Liver (tissue), 7 donors: ENCODE measurements at regions not wholly inside any gene's neighbourhood (a gene's known extent, or its start where the extent isn't known, plus 50 kb on each side); places are given as distances from the start of the nearest gene placed in this dataset.

Experiments
- DNase-seq: peaks from one replicate; pipeline ENCODE4 v3.0.0-alpha.2; 2017; ENCODE audit warnings: low spot score
- H3K27ac ChIP-seq, 2 donors: one replicate each; pipeline ENCODE4 v1.7.0; 2013; ENCODE audit warnings: inconsistent platforms in 2 of 2, low read length in 2 of 2, control low read depth in 1 of 2, low read depth in 1 of 2, mild to moderate bottlenecking in 1 of 2
- H3K27me3 ChIP-seq, 4 donors: one replicate each; pipeline versions ENCODE4 v1.6.1 to v1.7.0; 2013; ENCODE audit warnings: low read length in 3 of 4, inconsistent platforms in 1 of 4, mild to moderate bottlenecking in 1 of 4, moderate library complexity in 1 of 4; ENCODE audit not compliant: control insufficient read depth in 4 of 4, insufficient read depth in 4 of 4
- H3K36me3 ChIP-seq, 4 donors: one replicate each; pipeline versions ENCODE4 v1.6.1 to v1.7.0; 2013; ENCODE audit warnings: low read length in 3 of 4, mild to moderate bottlenecking in 3 of 4, low read depth in 1 of 4, moderate library complexity in 1 of 4; ENCODE audit not compliant: control insufficient read depth in 4 of 4, insufficient read depth in 3 of 4
- H3K4me1 ChIP-seq, 4 donors: one replicate each; pipeline versions ENCODE4 v1.6.1 to v1.7.0; 2013; ENCODE audit warnings: low read length in 3 of 4, mild to moderate bottlenecking in 3 of 4, moderate library complexity in 1 of 4; ENCODE audit not compliant: control insufficient read depth in 4 of 4, insufficient read depth in 4 of 4
- H3K4me3 ChIP-seq, 3 donors: one replicate each; pipeline versions ENCODE4 v1.6.1 to v1.7.0; 2013; ENCODE audit warnings: low read length in 3 of 3, control low read depth in 1 of 3, low read depth in 1 of 3, mild to moderate bottlenecking in 1 of 3
- H3K9ac ChIP-seq, 2 donors: one replicate each; pipeline ENCODE4 v1.7.0; 2013; ENCODE audit warnings: low read length in 2 of 2, mild to moderate bottlenecking in 2 of 2, moderate library complexity in 2 of 2, control low read depth in 1 of 2, low read depth in 1 of 2
- H3K9me3 ChIP-seq, 4 donors: one replicate each; pipeline versions ENCODE4 v1.6.1 to v1.7.0; 2013; ENCODE audit warnings: low read length in 3 of 4; ENCODE audit not compliant: control insufficient read depth in 4 of 4
- ATF3 ChIP-seq: IDR thresholded peaks from 2 replicates; pipeline ENCODE4 v1.6.1; 2016; ENCODE audit warnings: antibody characterized with exemption
- FOXA2 ChIP-seq: IDR thresholded peaks from 2 replicates; pipeline ENCODE4 v1.6.1; 2016; ENCODE audit warnings: antibody characterized with exemption
- HNF4A ChIP-seq, 2 donors: conservative IDR thresholded peaks; 2 replicates each; pipeline ENCODE4 v1.6.1; 2016; ENCODE audit warnings: antibody characterized with exemption in 2 of 2, mild to moderate bottlenecking in 2 of 2
- HNF4G ChIP-seq: IDR thresholded peaks from 2 replicates; pipeline ENCODE4 v1.6.1; 2016; ENCODE audit warnings: antibody characterized with exemption
- RAD21 ChIP-seq, 2 donors: IDR thresholded peaks; 2 replicates each; pipeline ENCODE4 v1.6.1; 2016; ENCODE audit warnings: antibody characterized with exemption in 2 of 2, mild to moderate bottlenecking in 2 of 2
- REST ChIP-seq: IDR thresholded peaks from 2 replicates; pipeline ENCODE4 v1.6.1; 2016; ENCODE audit warnings: antibody characterized with exemption, mild to moderate bottlenecking
- RXRA ChIP-seq, 2 donors: IDR thresholded peaks; 2 replicates each; pipeline ENCODE4 v1.6.1; 2017 to 2018; ENCODE audit warnings: antibody characterized with exemption in 2 of 2, mild to moderate bottlenecking in 1 of 2
- SP1 ChIP-seq: IDR thresholded peaks from 2 replicates; pipeline ENCODE4 v1.6.1; 2018; ENCODE audit warnings: antibody characterized with exemption, mild to moderate bottlenecking
- TAF1 ChIP-seq: conservative IDR thresholded peaks from 2 replicates; pipeline ENCODE4 v1.6.1; 2016; ENCODE audit warnings: antibody characterized with exemption, mild to moderate bottlenecking
- YY1 ChIP-seq: IDR thresholded peaks from 2 replicates; pipeline ENCODE4 v1.6.1; 2016; ENCODE audit warnings: antibody characterized with exemption, mild to moderate bottlenecking
- ZBTB33 ChIP-seq: IDR thresholded peaks from 2 replicates; pipeline ENCODE4 v1.6.1; 2016; ENCODE audit warnings: antibody characterized with exemption
- WGBS: extraction: QIAGEN DNeasy Blood & Tissue Kit; methylation state at CpG from one replicate; pipeline ENCODE4 v1.1.7; 2013; 5-methylcytosine and 5-hydroxymethylcytosine counted together
- TF ChIP-seq, protein P1 (sequence below): IDR thresholded peaks from 2 replicates; pipeline ENCODE4 v1.6.1; 2016; ENCODE audit warnings: antibody characterized with exemption
- donor health status: healthy.
- donor health status: healthy.
- donor health status: healthy.
- donor health status: healthy.

DNA sequence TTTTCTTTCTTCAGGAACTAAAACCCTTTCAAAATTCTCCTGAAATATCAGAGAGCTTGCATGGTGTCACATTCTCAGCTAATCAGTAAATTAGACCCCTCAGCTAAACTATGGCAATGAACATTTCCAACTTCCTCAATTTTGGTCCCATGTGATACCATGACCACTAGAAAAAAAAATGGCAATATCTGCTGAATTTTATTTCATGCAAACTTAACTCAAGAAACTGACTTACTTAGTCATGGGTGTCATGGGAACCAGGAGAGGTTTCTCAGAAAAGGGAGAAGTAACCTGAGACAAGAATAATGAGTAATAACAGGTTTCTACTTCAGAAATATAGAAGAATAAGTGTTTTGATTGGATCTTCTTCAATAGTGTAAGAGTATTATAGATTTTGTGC, 784.6 kb upstream of the ALCAM start:
- H3K36me3 ChIP-seq: no peaks in the 10 kb centered on the region

GRCh38 chr3:104584682-104585081, 782.0 kb upstream of the ALCAM start:
- 65% methylated on average over 5 of the region's 5 CpGs for WGBS
- Histone ChIP-seq H3K4me1 (no peaks in the 10 kb centered on the region), H3K9me3 (peaks cover 0 to 3% (median 0%) of the 10 kb centered on the region in 4 donors), H3K27ac (no peak overlapping the region), H3K4me3 (no peak overlapping the region), H3K27me3 (peaks cover 0 to 2% (median 0%) of the 10 kb centered on the region in 4 donors), H3K9ac (no peak overlapping the region), H3K36me3 (no peaks in the 10 kb centered on the region)
- DNase-seq: no peak
- TF ChIP-seq FOXA2: no peak

More for the DNA sequence above, 784.6 kb upstream of the ALCAM start:
- Histone ChIP-seq H3K27ac (no peak overlapping the region), H3K9ac (no peak overlapping the region), H3K4me1 (no peaks in the 10 kb centered on the region), H3K9me3 (peaks cover 1 to 15% (median 7%) of the 10 kb centered on the region in 4 donors), H3K4me3 (no peak overlapping the region), H3K27me3 (peaks cover 0 to 2% (median 0%) of the 10 kb centered on the region in 4 donors)
- no peak for TF ChIP-seq RAD21 (IDR thresholded peaks at IDR 0.05)
- no peak for TF ChIP-seq ZBTB33
- TF ChIP-seq FOXA2: no peak
- TF ChIP-seq REST: no peak
- TF ChIP-seq RXRA (IDR thresholded peaks at IDR 0.05): no peak
- TF ChIP-seq SP1: no peak
- TF ChIP-seq, protein P1, sequence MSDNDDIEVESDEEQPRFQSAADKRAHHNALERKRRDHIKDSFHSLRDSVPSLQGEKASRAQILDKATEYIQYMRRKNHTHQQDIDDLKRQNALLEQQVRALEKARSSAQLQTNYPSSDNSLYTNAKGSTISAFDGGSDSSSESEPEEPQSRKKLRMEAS: no peak
- DNase-seq: no peak

DNA sequence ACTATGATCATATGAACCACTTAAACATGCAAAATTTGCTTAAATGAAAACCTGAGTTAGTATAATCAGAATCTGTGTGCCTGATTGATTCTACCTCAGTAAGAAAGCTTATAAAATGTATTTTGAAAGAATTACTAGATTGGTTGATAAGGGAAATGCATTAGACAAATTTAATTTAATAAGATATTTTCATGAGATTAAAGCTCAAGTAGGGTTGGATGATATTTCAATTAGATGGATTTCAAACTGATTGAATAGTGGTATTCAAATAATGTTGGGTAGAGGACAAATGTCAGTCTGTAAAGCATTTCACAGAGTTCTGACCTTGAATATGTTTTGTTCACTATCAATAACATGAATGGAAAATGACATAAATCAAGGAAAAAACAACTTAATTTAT, 780.4 kb upstream of the ALCAM start:
- Histone ChIP-seq H3K9me3 (no peaks in the 10 kb centered on the region), H3K4me3 (no peak overlapping the region), H3K9ac (no peak overlapping the region), H3K36me3 (no peaks in the 10 kb centered on the region), H3K27ac (no peak overlapping the region), H3K4me1 (no peaks in the 10 kb centered on the region), H3K27me3 (peaks cover 0 to 2% (median 0%) of the 10 kb centered on the region in 4 donors)
- DNase-seq: no peak
- no peak for TF ChIP-seq TAF1
- TF ChIP-seq HNF4A (conservative IDR thresholded peaks at IDR 0.05): no peak
- no peak for TF ChIP-seq RAD21 (IDR thresholded peaks at IDR 0.05)
- no peak for TF ChIP-seq FOXA2
- TF ChIP-seq HNF4G: no peak
- TF ChIP-seq YY1: no peak
- TF ChIP-seq ATF3: no peak
